H1 (cell line): ENCODE measurements at regions not wholly inside any gene's neighbourhood (a gene's known extent, or its start where the extent isn't known, plus 50 kb on each side); places are given as distances from the start of the nearest gene placed in this dataset.

Experiments
- BCL11A ChIP-seq, 2 experiments: IDR thresholded peaks; one replicate each; pipeline ENCODE4 v1.6.1; 2011; ENCODE audit warnings: low read depth in 2 of 2, low read length in 2 of 2, mild to moderate bottlenecking in 2 of 2
- CHD1 ChIP-seq: IDR thresholded peaks from 2 replicates; pipeline ENCODE4 v1.6.1; 2012; ENCODE audit warnings: low read depth, low read length, improper control_type of control experiment
- TF ChIP-seq, protein P1 (sequence below): IDR thresholded peaks from 2 replicates; pipeline ENCODE4 v1.6.1; 2011; ENCODE audit warnings: low read depth, mild to moderate bottlenecking, low read length; ENCODE audit not compliant: insufficient read depth

DNA sequence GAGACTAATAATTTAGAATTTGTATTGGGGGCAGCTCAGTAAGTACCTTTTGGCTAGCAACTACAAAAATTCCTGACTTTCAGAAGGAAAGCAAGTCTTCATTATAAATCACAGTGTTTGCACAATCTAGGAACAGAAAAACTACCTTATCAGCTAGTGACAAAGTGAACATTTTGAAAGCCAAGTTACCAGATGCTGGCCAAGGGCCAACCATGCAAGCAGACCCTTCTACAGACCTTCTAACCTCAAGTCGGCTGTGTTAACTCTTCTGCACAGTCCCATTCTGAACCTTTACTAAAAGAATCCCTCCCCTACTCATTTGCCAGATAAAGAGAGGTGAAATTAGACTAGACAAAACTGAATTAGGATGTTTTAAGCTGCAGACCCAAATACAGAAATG lies 341.9 kb downstream of the COL12A1 start (continued):
- TF ChIP-seq, protein P1, sequence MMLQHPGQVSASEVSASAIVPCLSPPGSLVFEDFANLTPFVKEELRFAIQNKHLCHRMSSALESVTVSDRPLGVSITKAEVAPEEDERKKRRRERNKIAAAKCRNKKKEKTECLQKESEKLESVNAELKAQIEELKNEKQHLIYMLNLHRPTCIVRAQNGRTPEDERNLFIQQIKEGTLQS, result no peak
- TF ChIP-seq BCL11A (IDR thresholded peaks at IDR 0.05; ENCODE audit: low read depth in 2 of 2, low read length in 2 of 2) (no peak), CHD1 (no peak)
- TF ChIP-seq, all 59 proteins: peak for 0
